Spleen (tissue), 11 donors: ENCODE measurements at regions not wholly inside any gene's neighbourhood (a gene's known extent, or its start where the extent isn't known, plus 50 kb on each side); places are given as distances from the start of the nearest gene placed in this dataset.
A peak's percentile ranks its signal among the peaks of the same experiment; 100 is the strongest.

Source experiments
- DNase-seq: peaks from one replicate; pipeline ENCODE4 v3.0.0-alpha.2; 2020
- H3K27ac ChIP-seq, 8 donors: fragments of 200-600 bp; sonication (generic) in 7 of 8; 1 replicate in 4 of 8; 2 replicates in 4 of 8; pipeline versions ENCODE4 v1.5.0 to v1.8.0; 2016 to 2021; ENCODE audit warnings: inconsistent platforms in 4 of 8, mild to moderate bottlenecking in 4 of 8, moderate library complexity in 1 of 8
- H3K27me3 ChIP-seq, 7 donors: fragments of 200-600 bp; sonication (generic) in 6 of 7; replicated peaks in 1 of 7; 1 replicate in 4 of 7; 2 replicates in 3 of 7; pipeline versions ENCODE4 v1.5.0 to v1.8.0; 2016 to 2021; ENCODE audit warnings: inconsistent platforms in 3 of 7, mild to moderate bottlenecking in 1 of 7
- H3K36me3 ChIP-seq, 6 donors: fragments of 200-600 bp; sonication (generic) in 5 of 6; 1 replicate in 4 of 6; 2 replicates in 2 of 6; pipeline versions ENCODE4 v1.5.0 to v1.8.0; 2016 to 2021; ENCODE audit warnings: inconsistent platforms in 2 of 6
- H3K4me1 ChIP-seq, 6 donors: fragments of 200-600 bp; sonication (generic) in 5 of 6; 1 replicate in 3 of 6; 2 replicates in 3 of 6; pipeline versions ENCODE4 v1.5.0 to v1.8.0; 2016 to 2021; ENCODE audit warnings: inconsistent platforms in 3 of 6
- H3K4me3 ChIP-seq, 8 donors: fragments of 200-600 bp; sonication (generic) in 7 of 8; 1 replicate in 4 of 8; 2 replicates in 4 of 8; pipeline versions ENCODE4 v1.5.0 to v1.8.0; 2016 to 2021; ENCODE audit warnings: inconsistent platforms in 4 of 8, mild to moderate bottlenecking in 4 of 8, moderate library complexity in 2 of 8
- H3K9me3 ChIP-seq, 8 donors: fragments of 200-600 bp; sonication (generic) in 7 of 8; 1 replicate in 4 of 8; 2 replicates in 4 of 8; pipeline versions ENCODE4 v1.5.0 to v1.8.0; 2016 to 2021; ENCODE audit warnings: inconsistent platforms in 4 of 8
- CTCF ChIP-seq, 11 experiments: fragments of 200-600 bp in 7 of 11; fragments of 450-650 bp in 4 of 11; sonication (generic) in 4 of 11; IDR thresholded peaks in 8 of 11; conservative IDR thresholded peaks in 3 of 11; 1 replicate in 7 of 11; 2 replicates in 4 of 11; pipeline versions ENCODE4 v1.4.0 to v1.8.0; 2016 to 2021; ENCODE audit warnings: antibody characterized with exemption in 11 of 11, inconsistent platforms in 4 of 11, mild to moderate bottlenecking in 1 of 11
- POLR2A ChIP-seq, 3 donors: fragments of 450-650 bp; IDR thresholded peaks; one replicate each; pipeline ENCODE4 v1.5.1; 2017; ENCODE audit warnings: antibody characterized with exemption in 3 of 3, mild to moderate bottlenecking in 1 of 3
- POLR2AphosphoS5 ChIP-seq, 3 donors: sonication (generic); formaldehyde crosslinking; IDR thresholded peaks; one replicate each; pipeline ENCODE4 v1.5.1; 2017; ENCODE audit warnings: antibody characterized with exemption in 3 of 3
- WGBS, 5 donors: extraction: QIAGEN DNeasy Blood & Tissue Kit in 3 of 5; methylation state at CpG; one replicate each; pipeline versions ENCODE4 v1.1.5 to v1.1.7; 2013 to 2018; 5-methylcytosine and 5-hydroxymethylcytosine counted together
- intact Hi-C: fragments of 100-400 bp; cut with DNase I; formaldehyde crosslinking; loops from one replicate; pipeline ENCODE4 v1.15.0; 2023; ENCODE audit warnings: low total_unique reads
- donor health status: healthy with polysubstance abuse.
- donor health status: DM: no; HTN: no; CAD: no; lungs with moderate emphysema.
- donor health status: DM: no; HTN: no; CAD: no.
- donor health status: Bipolar disorder and iron deficiency.
- donor health status: healthy.
- donor health status: DM: no; HTN: no; CAD: no.
- donor health status: DM: yes; HTN: yes; CAD: no.

GRCh38 chr14:101064718-101065117, 161.2 kb upstream of the RTL1 start:
- no peak overlapping the region for H3K27ac ChIP-seq
- peak; percentile 52 for DNase-seq
- intact Hi-C loops, result no loop called here

GRCh38 chr14:101065246-101065645, 161.7 kb upstream of the RTL1 start:
- peaks cover 0 to 35% (median 12%) of the 10 kb centered on the region in 6 donors for H3K4me1 ChIP-seq
- 94 to 95% (median 95%) methylated on average over 27 of the region's 27 CpGs for WGBS, 5 donors
- TF ChIP-seq POLR2A (IDR thresholded peaks at IDR 0.05) (no peak), CTCF (IDR thresholded peaks at IDR 0.05 in 8 of 11, conservative IDR thresholded peaks at IDR 0.05 in 3 of 11) (no peak), POLR2AphosphoS5 (IDR thresholded peaks at IDR 0.05) (no peak)
- peak; percentile 51 for DNase-seq
- H3K27me3 ChIP-seq, result peaks cover 0 to 17% (median 0%) of the 10 kb centered on the region in 7 donors
- intact Hi-C loops, result no loop called here
- no peak overlapping the region for H3K4me3 ChIP-seq
- H3K27ac ChIP-seq, result no peak overlapping the region
- H3K36me3 ChIP-seq, result no peaks in the 10 kb centered on the region
- no peaks in the 10 kb centered on the region for H3K9me3 ChIP-seq

More at GRCh38 chr14:101064718-101065117, 161.2 kb upstream of the RTL1 start:
- no peaks in the 10 kb centered on the region for H3K9me3 ChIP-seq
- H3K4me1 ChIP-seq, result peaks cover 0 to 35% (median 12%) of the 10 kb centered on the region in 6 donors
- 89 to 98% (median 97%) methylated on average over 7 of the region's 7 CpGs for WGBS, 5 donors
- H3K36me3 ChIP-seq, result no peaks in the 10 kb centered on the region
- peaks cover 0 to 16% (median 0%) of the 10 kb centered on the region in 7 donors for H3K27me3 ChIP-seq
- TF ChIP-seq CTCF (IDR thresholded peaks at IDR 0.05 in 8 of 11, conservative IDR thresholded peaks at IDR 0.05 in 3 of 11) (no peak), POLR2AphosphoS5 (IDR thresholded peaks at IDR 0.05) (no peak), POLR2A (IDR thresholded peaks at IDR 0.05) (no peak)
- no peak overlapping the region for H3K4me3 ChIP-seq

GRCh38 chr14:101065696-101066694, 162.5 kb upstream of the RTL1 start:
- H3K27ac ChIP-seq, result no peak overlapping the region
- H3K9me3 ChIP-seq, result no peaks in the 10 kb centered on the region
- peak; percentile 60 for DNase-seq
- peaks cover 0 to 35% (median 12%) of the 10 kb centered on the region in 6 donors for H3K4me1 ChIP-seq
- no peak overlapping the region for H3K4me3 ChIP-seq
- intact Hi-C loops, result no loop called here
- WGBS, 5 donors, result 94 to 96% (median 94%) methylated on average over 38 to 43 of the region's 43 CpGs
- H3K36me3 ChIP-seq, result no peaks in the 10 kb centered on the region
- peaks cover 0 to 23% (median 0%) of the 10 kb centered on the region in 7 donors for H3K27me3 ChIP-seq
- TF ChIP-seq POLR2A (IDR thresholded peaks at IDR 0.05) (no peak), CTCF (IDR thresholded peaks at IDR 0.05 in 8 of 11, conservative IDR thresholded peaks at IDR 0.05 in 3 of 11) (no peak), POLR2AphosphoS5 (IDR thresholded peaks at IDR 0.05) (no peak)
